Stomach (tissue), 4 donors: ENCODE measurements at regions not wholly inside any gene's neighbourhood (a gene's known extent, or its start where the extent isn't known, plus 50 kb on each side); places are given as distances from the start of the nearest gene placed in this dataset.

Experiments
- CTCF ChIP-seq, 7 experiments: fragments of 450-650 bp in 4 of 7; fragments of 200-600 bp in 3 of 7; sonication (generic) in 3 of 7; IDR thresholded peaks; one replicate each; pipeline ENCODE4 v1.5.1; 2016 to 2019; ENCODE audit warnings: antibody characterized with exemption in 7 of 7, control low read depth in 2 of 7, mild to moderate bottlenecking in 1 of 7
- POLR2A ChIP-seq, 4 donors: fragments of 450-650 bp; IDR thresholded peaks; one replicate each; pipeline ENCODE4 v1.6.1; 2016; ENCODE audit warnings: antibody characterized with exemption in 4 of 4, control low read depth in 2 of 4, mild to moderate bottlenecking in 1 of 4, moderate library complexity in 1 of 4

- TF ChIP-seq POLR2A (IDR thresholded peaks at IDR 0.05) (no peak), CTCF (IDR thresholded peaks at IDR 0.05) (no peak)
Measured at GRCh38 chr3:80606073-80606472, 838.3 kb upstream of the ROBO1 start.
